ENCODE measurements at regions not wholly inside any gene's neighbourhood (a gene's known extent, or its start where the extent isn't known, plus 50 kb on each side); places are given as distances from the start of the nearest gene placed in this dataset.

- no peak for DNase-seq
Observed at GRCh38 chr2:102967451-102967850, 205.6 kb downstream of the TMEM182 start.

GRCh38 chr2:102968375-102968774, 206.5 kb downstream of the TMEM182 start:
- DNase-seq = no peak

GRCh38 chr2:102971701-102972100, 209.9 kb downstream of the TMEM182 start:
- DNase-seq = no peak

GRCh38 chr2:102975996-102976975, 214.5 kb downstream of the TMEM182 start:
- peak in 7 of 14 donors; percentile 2 to 21 (median 7) for DNase-seq

GRCh38 chr2:102977426-102978090, 215.7 kb downstream of the TMEM182 start:
- no peak for DNase-seq

GRCh38 chr2:102978091-102978490, 216.3 kb downstream of the TMEM182 start:
- DNase-seq = no peak

GRCh38 chr2:102979429-102979828, 217.6 kb downstream of the TMEM182 start:
- no peak for DNase-seq

GRCh38 chr2:102983786-102984185, 222.0 kb downstream of the TMEM182 start:
- DNase-seq = no peak

GRCh38 chr2:102986826-102987490, 225.1 kb downstream of the TMEM182 start:
- DNase-seq = no peak

- no peak for DNase-seq
Observed at GRCh38 chr2:102992607-102993006, 230.8 kb downstream of the TMEM182 start.

GRCh38 chr2:102999958-103000357, 238.1 kb downstream of the TMEM182 start:
- no peak for DNase-seq

- no peak for DNase-seq
Observed at GRCh38 chr2:103002954-103003353, 241.1 kb downstream of the TMEM182 start.

- DNase-seq = no peak
Observed at GRCh38 chr2:103003750-103004260, 242.0 kb downstream of the TMEM182 start.

- DNase-seq = no peak
Observed at GRCh38 chr2:103004426-103004942, 242.7 kb downstream of the TMEM182 start.

- no peak for DNase-seq
Observed at GRCh38 chr2:103005393-103005792, 243.6 kb downstream of the TMEM182 start.

- DNase-seq = no peak
Observed at GRCh38 chr2:103007086-103007485, 245.3 kb downstream of the TMEM182 start.

GRCh38 chr2:103008586-103008985, 246.8 kb downstream of the TMEM182 start:
- DNase-seq = no peak

- no peak for DNase-seq
Observed at GRCh38 chr2:103009871-103010270, 248.0 kb downstream of the TMEM182 start.

- DNase-seq = no peak
Observed at GRCh38 chr2:103010306-103010705, 248.5 kb downstream of the TMEM182 start.

GRCh38 chr2:103010751-103011150, 248.9 kb downstream of the TMEM182 start:
- no peak for DNase-seq

GRCh38 chr2:103012590-103012989, 250.8 kb downstream of the TMEM182 start:
- no peak for DNase-seq

GRCh38 chr2:103025056-103025455, 263.2 kb downstream of the TMEM182 start:
- no peak for DNase-seq

- DNase-seq = no peak
Observed at GRCh38 chr2:103028181-103028580, 266.4 kb downstream of the TMEM182 start.
